Caco-2 (cell line): ENCODE measurements at regions not wholly inside any gene's neighbourhood (a gene's known extent, or its start where the extent isn't known, plus 50 kb on each side); places are given as distances from the start of the nearest gene placed in this dataset.

Experiments used
- BruUV-seq: library from RNA; stranded (reverse); fragments of 400-500 nt; replicated peaks from 2 replicates; lab custom pipeline; 2021; lab: Mats Ljungman, UMichigan
- CTCF ChIA-PET: fragments of 300-600 bp; sonication (Branson Sonifier 250); formaldehyde crosslinking; loops from one replicate; lab custom pipeline; 2022; ENCODE audit warnings: antibody characterized with exemption; lab: Charles Lee
- POLR2A ChIA-PET: fragments of 300-600 bp; sonication (Branson Sonifier 250); formaldehyde crosslinking; loops from one replicate; lab custom pipeline; 2022; ENCODE audit warnings: antibody characterized with exemption; lab: Charles Lee
- DNase-seq, 2 experiments: peaks; one replicate each; pipeline versions ENCODE4 v3.0.0 to v3.0.0-alpha.2; 2020 to 2022
- H3K27me3 ChIP-seq: replicated peaks from 2 replicates; pipeline ENCODE4 v1.6.0; 2011; ENCODE audit warnings: low read length; ENCODE audit not compliant: control insufficient read depth, insufficient read depth
- H3K36me3 ChIP-seq: 2 replicates; pipeline ENCODE4 v1.5.1; 2011; ENCODE audit warnings: low read length; ENCODE audit not compliant: control insufficient read depth, insufficient read depth
- H3K4me1 ChIP-seq: fragments of 250-450 bp; sonication (Bioruptor Pico); 2 replicates; pipeline ENCODE4 v1.5.1; 2020; ENCODE audit warnings: mild to moderate bottlenecking
- H3K4me3 ChIP-seq: 2 replicates; pipeline ENCODE4 v1.5.1; 2011; ENCODE audit warnings: low read depth, mild to moderate bottlenecking, control low read depth, low read length
- H3K9me3 ChIP-seq: fragments of 250-450 bp; sonication (Bioruptor Pico); 2 replicates; pipeline ENCODE4 v1.5.1; 2020; ENCODE audit warnings: mild to moderate bottlenecking, moderate library complexity
- H3K27ac Mint-ChIP-seq: one replicate; pipeline ENCODE4 v1.8.0; 2022; ENCODE audit warnings: mixed read lengths; ENCODE audit not compliant: unreplicated experiment
- H3K27me3 Mint-ChIP-seq: one replicate; pipeline ENCODE4 v1.8.0; 2022; ENCODE audit warnings: mixed read lengths; ENCODE audit not compliant: insufficient read depth, unreplicated experiment
- H3K36me3 Mint-ChIP-seq: one replicate; pipeline ENCODE4 v1.8.0; 2022; ENCODE audit warnings: mild to moderate bottlenecking, mixed read lengths; ENCODE audit not compliant: insufficient read depth, unreplicated experiment
- H3K4me1 Mint-ChIP-seq: one replicate; pipeline ENCODE4 v1.8.0; 2022; ENCODE audit warnings: low read depth, mixed read lengths; ENCODE audit not compliant: unreplicated experiment
- H3K4me3 Mint-ChIP-seq: one replicate; pipeline ENCODE4 v1.8.0; 2022; ENCODE audit warnings: mild to moderate bottlenecking, moderate library complexity, mixed read lengths; ENCODE audit not compliant: unreplicated experiment
- H3K9me3 Mint-ChIP-seq: one replicate; pipeline ENCODE4 v1.8.0; 2022; ENCODE audit warnings: mixed read lengths; ENCODE audit not compliant: unreplicated experiment
- CTCF ChIP-seq, 2 experiments: fragments of 200-600 bp in 1 of 2; IDR thresholded peaks; 1 replicate in 1 of 2; 2 replicates in 1 of 2; pipeline versions ENCODE4 v1.5.1 to v1.8.0; 2011 to 2022; ENCODE audit warnings: antibody characterized with exemption in 1 of 2, control low read depth in 1 of 2, inconsistent platforms in 1 of 2, low read depth in 1 of 2, low read length in 1 of 2, mild to moderate bottlenecking in 1 of 2, moderate library complexity in 1 of 2; ENCODE audit not compliant: insufficient read depth in 1 of 2, severe bottlenecking in 1 of 2, unreplicated experiment in 1 of 2
- intact Hi-C: fragments of 100-400 bp; cut with micrococcal nuclease; formaldehyde crosslinking; loops from one replicate; pipeline ENCODE4 v1.10.0; 2022; ENCODE audit not compliant: unreplicated experiment

- CTCF ChIA-PET, result no interaction called here
- Histone ChIP-seq H3K9me3 (no peaks in the 10 kb centered on the region), H3K36me3 (no peaks in the 10 kb centered on the region), H3K4me1 (no peaks in the 10 kb centered on the region), H3K27me3 (no peaks in the 10 kb centered on the region), H3K4me3 (no peak overlapping the region)
- Mint-ChIP-seq H3K4me1 (no peaks in the 10 kb centered on the region), H3K36me3 (peaks cover 5% of the 10 kb centered on the region), H3K27ac (no peak overlapping the region), H3K27me3 (peaks cover 6% of the 10 kb centered on the region), H3K4me3 (no peak overlapping the region), H3K9me3 (peaks cover 2% of the 10 kb centered on the region)
- POLR2A ChIA-PET, result no interaction called here
- DNase-seq, result no peak
- intact Hi-C loops, result no loop called here
- no peak for TF ChIP-seq CTCF (IDR thresholded peaks at IDR 0.05; ENCODE audit: insufficient read depth in 1 of 2, low read depth in 1 of 2, low read length in 1 of 2, severe bottlenecking in 1 of 2, unreplicated experiment in 1 of 2)
- BruUV-seq, result no TSS peak
Measured at GRCh38 chr22:48756146-48757111, 1071.2 kb downstream of the BRD1 start.

- ChIA-PET CTCF (no interaction called here), POLR2A (no interaction called here)
- Mint-ChIP-seq H3K27ac (no peak overlapping the region), H3K4me3 (no peak overlapping the region), H3K27me3 (peaks cover 3% of the 10 kb centered on the region), H3K9me3 (no peaks in the 10 kb centered on the region), H3K4me1 (no peaks in the 10 kb centered on the region), H3K36me3 (peaks cover 5% of the 10 kb centered on the region)
- Histone ChIP-seq H3K36me3 (no peaks in the 10 kb centered on the region), H3K27me3 (no peaks in the 10 kb centered on the region), H3K9me3 (no peaks in the 10 kb centered on the region), H3K4me3 (no peak overlapping the region), H3K4me1 (no peaks in the 10 kb centered on the region)
- no peak for TF ChIP-seq CTCF (IDR thresholded peaks at IDR 0.05; ENCODE audit: insufficient read depth in 1 of 2, low read depth in 1 of 2, low read length in 1 of 2, severe bottlenecking in 1 of 2, unreplicated experiment in 1 of 2)
- intact Hi-C loops, result no loop called here
- no TSS peak for BruUV-seq
- no peak for DNase-seq
Measured at GRCh38 chr22:48755059-48755949, 1072.4 kb downstream of the BRD1 start.

- CTCF ChIA-PET, result no interaction called here
Measured at GRCh38 chr22:48754611-48755058, 1073.0 kb downstream of the BRD1 start.

More at GRCh38 chr22:48754611-48755058, 1073.0 kb downstream of the BRD1 start:
- no peak for TF ChIP-seq CTCF (IDR thresholded peaks at IDR 0.05; ENCODE audit: insufficient read depth in 1 of 2, low read depth in 1 of 2, low read length in 1 of 2, severe bottlenecking in 1 of 2, unreplicated experiment in 1 of 2)
- Histone ChIP-seq H3K36me3 (no peaks in the 10 kb centered on the region), H3K4me1 (no peaks in the 10 kb centered on the region), H3K4me3 (no peak overlapping the region), H3K9me3 (no peaks in the 10 kb centered on the region), H3K27me3 (no peaks in the 10 kb centered on the region)
- BruUV-seq, result no TSS peak
- POLR2A ChIA-PET, result no interaction called here
- H3K4me1 Mint-ChIP-seq, result no peaks in the 10 kb centered on the region
- H3K36me3 Mint-ChIP-seq, result peaks cover 5% of the 10 kb centered on the region
- DNase-seq, result no peak
- H3K27ac Mint-ChIP-seq, result no peak overlapping the region
- no peaks in the 10 kb centered on the region for H3K9me3 Mint-ChIP-seq
- no peak overlapping the region for H3K4me3 Mint-ChIP-seq
- intact Hi-C loops, result no loop called here
- peaks cover 3% of the 10 kb centered on the region for H3K27me3 Mint-ChIP-seq
